Right ventricle myocardium superior (tissue), 1 donor: ENCODE measurements at regions not wholly inside any gene's neighbourhood (a gene's known extent, or its start where the extent isn't known, plus 50 kb on each side); places are given as distances from the start of the nearest gene placed in this dataset.
A peak's percentile ranks its signal among the peaks of the same experiment; 100 is the strongest.

ENCODE experiments used
- ATAC-seq: fragments of 200-7000 bp; cut with Tn5 transposase; one replicate; pipeline ENCODE4 v1.9.1; 2020; ENCODE audit warnings: mild to moderate bottlenecking; ENCODE audit not compliant: poor library complexity
- DNase-seq: peaks from one replicate; pipeline ENCODE4 v3.0.0-alpha.2; 2020
- intact Hi-C: fragments of 100-400 bp; cut with DNase I; formaldehyde crosslinking; loops from one replicate; pipeline ENCODE4 v1.11.2; 2022
- donor health status: DM: no; HTN: yes; CAD: no; lungs with severe emphysema.

DNA sequence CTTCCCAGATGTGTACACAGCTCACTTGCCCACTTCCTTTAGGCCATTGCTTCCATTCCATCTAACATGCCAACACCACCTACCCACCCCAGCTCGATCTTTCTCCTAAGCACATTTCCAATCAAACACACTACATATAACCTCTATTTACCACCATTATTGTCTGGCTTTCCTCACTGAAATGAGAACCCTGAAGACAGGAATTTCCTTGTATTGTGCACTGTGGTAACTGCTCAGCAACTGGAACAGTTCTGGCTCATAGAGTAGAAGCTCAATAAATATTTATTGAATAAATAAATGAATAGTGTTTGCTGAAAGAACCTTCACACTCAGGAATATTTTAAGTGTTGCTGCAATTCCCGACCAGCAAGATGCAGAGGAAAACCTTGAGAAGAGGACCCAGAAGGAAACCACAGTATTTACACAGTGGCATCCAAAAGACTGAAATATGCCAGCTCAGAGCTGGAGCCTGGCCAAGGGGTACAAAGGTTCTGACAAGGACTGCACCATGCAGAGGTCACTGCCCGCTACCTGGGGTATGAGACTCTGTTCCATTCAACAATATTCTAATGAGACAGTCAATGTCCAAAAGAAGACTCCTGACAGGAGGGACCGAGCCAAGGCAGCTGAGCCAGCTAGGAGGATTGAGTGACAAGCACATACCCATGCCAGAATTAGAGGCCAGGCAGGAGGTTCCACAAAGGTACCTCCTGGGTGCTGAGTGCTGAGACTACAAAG lies 168.8 kb downstream of the NUP210 start:
- DNase-seq (no peak), ATAC-seq (no peak)
- intact Hi-C loops, result no loop called here

DNA sequence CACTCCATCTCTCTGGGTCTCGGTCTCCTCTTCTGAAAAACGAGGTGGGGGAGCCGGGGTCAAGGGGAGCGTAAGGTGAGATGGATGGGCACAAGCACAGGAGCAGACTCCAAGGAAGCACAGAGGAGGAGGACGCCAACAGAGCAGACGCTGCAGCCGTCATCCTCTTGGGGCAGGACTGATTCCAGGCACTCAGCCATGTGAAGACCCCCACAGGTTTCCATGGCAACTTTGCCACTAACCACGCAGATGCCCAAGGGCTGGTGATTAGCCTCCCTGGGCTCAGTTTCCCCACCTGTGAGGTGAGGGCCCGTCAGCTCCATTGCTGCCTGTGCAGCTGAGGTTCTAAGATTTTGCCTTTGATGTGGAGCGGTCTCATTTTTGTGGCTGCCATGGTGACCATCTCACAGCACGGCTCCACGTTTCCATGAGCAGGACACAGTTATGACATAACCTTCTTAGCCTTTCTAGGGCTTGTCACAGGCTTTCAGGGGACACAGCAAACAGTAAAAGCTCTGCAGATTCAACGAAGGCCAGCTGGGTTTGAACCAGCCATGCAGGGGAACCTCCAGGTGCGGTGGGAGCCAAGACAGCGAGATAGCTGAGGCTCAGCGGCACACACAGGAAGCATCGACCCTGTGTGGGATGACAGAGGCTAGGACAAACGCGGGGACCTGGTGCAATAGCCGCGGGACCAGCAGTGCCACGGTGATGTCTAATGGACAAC lies 170.3 kb downstream of the NUP210 start:
- intact Hi-C loops, result no loop called here
- DNase-seq (no peak), ATAC-seq (no peak)

DNA sequence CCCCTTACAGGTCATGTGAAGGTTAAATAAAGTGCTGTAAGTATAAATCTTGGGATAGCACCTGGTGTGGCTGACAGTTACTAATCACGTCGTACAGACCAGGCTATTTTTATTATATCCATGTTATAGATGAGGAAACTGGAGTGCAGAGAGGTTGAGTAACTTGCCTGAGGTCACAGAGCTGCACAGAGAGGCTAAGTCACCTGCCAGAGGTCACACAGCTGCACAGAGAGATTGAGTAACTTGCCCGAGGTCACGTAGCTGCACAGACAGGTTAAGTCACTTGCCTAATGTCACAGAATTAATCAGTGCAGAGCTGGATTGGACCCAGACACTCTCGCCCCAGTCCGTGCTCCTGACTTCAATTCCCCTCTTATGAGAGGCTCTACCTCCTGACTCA lies 171.5 kb downstream of the NUP210 start:
- ATAC-seq (no peak), DNase-seq (no peak)
- intact Hi-C loops, result no loop called here

GRCh38 chr3:13245615-13245978 lies 172.4 kb upstream of the IQSEC1 start:
- DNase-seq, result no peak
- ATAC-seq, result no peak
- intact Hi-C loops, result no loop called here

GRCh38 chr3:13243586-13243985 lies 170.4 kb upstream of the IQSEC1 start:
- intact Hi-C loops, result no loop called here
- no peak for DNase-seq
- no peak for ATAC-seq

GRCh38 chr3:13242364-13242737 lies 169.1 kb upstream of the IQSEC1 start:
- DNase-seq, result no peak
- ATAC-seq, result no peak
- intact Hi-C loops, result no loop called here

GRCh38 chr3:13241621-13242363 lies 168.6 kb upstream of the IQSEC1 start:
- DNase-seq (no peak), ATAC-seq (no peak)
- intact Hi-C loops, result no loop called here

DNA sequence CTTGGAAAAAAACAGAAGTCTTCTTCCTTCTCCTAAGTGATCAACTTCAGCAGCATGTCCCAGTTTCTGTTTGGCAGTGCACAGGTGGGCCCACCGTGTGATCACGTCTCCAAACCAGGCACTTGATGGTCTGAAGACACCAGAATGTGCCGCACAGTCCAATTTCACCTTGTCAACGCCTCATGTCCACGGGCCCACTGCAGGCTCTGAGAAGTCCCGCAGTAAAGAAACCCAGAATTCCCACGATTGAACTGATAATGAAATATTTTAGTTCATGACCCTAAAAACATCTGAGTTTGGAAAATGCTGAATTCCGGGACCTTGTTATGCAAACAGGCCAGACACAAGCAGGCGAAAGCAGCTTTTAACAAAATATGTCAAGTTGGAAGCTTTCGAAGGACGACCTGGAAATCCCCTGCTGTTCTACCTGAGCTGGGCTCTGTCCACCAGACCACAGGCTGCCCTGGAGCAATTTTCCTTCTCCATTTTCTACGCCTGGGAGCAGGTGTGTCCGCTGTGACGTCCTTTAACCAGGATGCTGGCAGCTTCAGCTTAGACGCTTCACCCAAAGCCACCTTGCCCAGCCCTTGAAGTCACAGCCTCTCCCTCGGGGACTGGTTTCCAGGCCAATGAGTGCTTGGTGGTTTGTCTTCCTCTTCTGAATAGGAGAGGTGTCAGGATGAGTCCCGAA lies 167.8 kb upstream of the IQSEC1 start:
- ATAC-seq, result no peak
- intact Hi-C loops, result no loop called here
- DNase-seq, result peak; percentile 10

- DNase-seq (no peak), ATAC-seq (no peak)
- intact Hi-C loops, result no loop called here
These were observed 166.2 kb upstream of the IQSEC1 start for GRCh38 chr3:13239467-13239760.

GRCh38 chr3:13238687-13239466 lies 165.6 kb upstream of the IQSEC1 start:
- no peak for ATAC-seq
- DNase-seq, result peak; percentile 31
- intact Hi-C loops, result no loop called here

DNA sequence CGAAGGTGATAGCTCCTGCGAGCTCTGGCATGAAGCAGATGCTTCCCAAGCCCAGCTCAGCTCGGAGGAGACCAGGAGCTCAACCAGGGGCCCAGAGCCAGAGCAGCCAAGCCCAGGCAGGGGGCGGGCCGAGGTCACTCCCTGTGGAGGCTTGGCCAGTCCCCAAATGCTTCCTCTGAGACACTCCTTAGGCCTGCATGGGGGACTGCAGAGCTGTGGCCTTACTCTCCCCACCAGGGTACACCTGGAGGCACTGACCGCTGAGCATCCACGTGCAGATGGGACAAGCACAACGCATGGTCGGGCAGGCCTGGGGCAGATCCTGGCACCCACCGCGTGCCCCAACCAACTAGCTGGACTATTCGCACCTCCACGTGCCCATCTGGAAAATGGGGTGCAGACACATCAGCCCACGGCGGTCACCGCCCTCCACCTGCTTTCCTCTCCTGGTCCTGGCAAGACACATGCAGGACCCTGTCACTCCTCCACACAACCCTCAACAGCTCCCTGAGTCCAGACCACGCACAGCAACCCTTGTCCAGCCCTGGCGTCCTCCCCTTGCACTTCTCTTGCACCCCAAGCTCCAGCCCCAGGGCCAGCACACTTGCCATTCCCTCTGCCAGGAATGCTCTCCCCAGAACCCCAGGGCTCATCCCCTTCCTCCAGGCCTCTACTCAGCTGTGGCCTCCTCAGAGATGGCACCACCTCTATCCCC lies 164.7 kb upstream of the IQSEC1 start:
- ATAC-seq, result peak; percentile 21
- intact Hi-C loops, result no loop called here
- peak; percentile 23 for DNase-seq

- ATAC-seq, result no peak
- intact Hi-C loops, result no loop called here
- DNase-seq, result peak; percentile 35
These were observed 163.4 kb upstream of the IQSEC1 start for GRCh38 chr3:13236557-13237173.

- no peak for ATAC-seq
- intact Hi-C loops, result no loop called here
- peak; percentile 24 for DNase-seq
These were observed 162.7 kb upstream of the IQSEC1 start for GRCh38 chr3:13235897-13236296.

- DNase-seq, result peak; percentile 39
- no peak for ATAC-seq
- intact Hi-C loops, result no loop called here
These were observed 161.8 kb upstream of the IQSEC1 start for GRCh38 chr3:13235079-13235478.

GRCh38 chr3:13234666-13235065 lies 161.4 kb upstream of the IQSEC1 start:
- DNase-seq (no peak), ATAC-seq (no peak)
- intact Hi-C loops, result no loop called here

DNA sequence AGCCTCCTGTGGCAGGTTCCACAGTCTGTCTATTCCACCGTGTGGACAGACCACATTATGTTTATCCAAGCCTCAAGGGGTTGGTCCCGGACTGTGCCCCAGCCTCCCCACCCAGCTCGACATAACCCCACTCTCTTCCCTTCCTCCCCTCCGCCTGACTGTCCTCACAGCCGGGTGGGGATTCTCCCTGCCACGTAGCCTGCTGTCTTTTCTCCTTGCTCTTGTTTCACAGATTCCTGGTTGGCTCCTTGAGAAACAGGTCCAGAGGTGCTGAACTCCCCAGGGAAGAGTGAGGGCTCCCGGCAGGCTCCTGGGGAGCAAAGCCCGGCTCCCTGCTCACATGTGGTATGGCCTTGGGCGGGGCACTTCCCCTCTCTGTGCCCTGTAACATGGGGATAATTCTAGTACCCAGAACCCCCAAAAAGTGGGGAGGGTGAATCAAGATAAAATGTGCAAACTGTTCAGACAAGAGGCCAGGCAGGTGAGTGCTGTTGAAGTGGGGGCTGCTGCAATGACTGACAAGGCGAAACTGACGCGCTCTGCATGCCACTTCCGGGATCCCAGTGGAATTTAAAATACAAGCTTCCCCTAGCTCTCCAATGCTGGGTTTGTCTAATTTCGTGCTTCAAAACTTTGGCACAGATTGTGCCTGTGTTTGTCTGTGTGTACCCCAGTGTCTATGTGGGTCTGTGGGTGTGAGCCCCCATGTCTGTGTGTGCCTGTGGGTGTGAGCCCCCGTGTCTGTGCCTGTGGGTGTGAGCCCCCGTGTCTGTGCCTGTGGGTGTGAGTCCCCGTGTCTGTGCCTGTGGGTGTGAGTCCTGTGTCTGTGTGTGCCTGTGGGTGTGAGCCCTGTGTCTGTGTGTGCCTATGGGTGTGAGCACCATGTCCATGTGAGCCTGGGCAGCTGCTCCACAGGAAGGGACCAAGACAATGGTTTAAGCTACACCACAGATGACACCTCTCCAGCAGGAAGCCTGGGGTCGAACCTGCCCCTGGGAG lies 160.6 kb upstream of the IQSEC1 start:
- DNase-seq (peak; percentile 36), ATAC-seq (no peak)
- intact Hi-C loops, result no loop called here
